GM12801 (cell line): ENCODE measurements at regions not wholly inside any gene's neighbourhood (a gene's known extent, or its start where the extent isn't known, plus 50 kb on each side); places are given as distances from the start of the nearest gene placed in this dataset.

Experiments
- TF ChIP-seq, protein P1 (sequence below): IDR thresholded peaks from one replicate; pipeline ENCODE4 v1.5.1; 2011; ENCODE audit warnings: control low read depth; ENCODE audit not compliant: insufficient read length; ENCODE audit errors: extremely low read depth

DNA sequence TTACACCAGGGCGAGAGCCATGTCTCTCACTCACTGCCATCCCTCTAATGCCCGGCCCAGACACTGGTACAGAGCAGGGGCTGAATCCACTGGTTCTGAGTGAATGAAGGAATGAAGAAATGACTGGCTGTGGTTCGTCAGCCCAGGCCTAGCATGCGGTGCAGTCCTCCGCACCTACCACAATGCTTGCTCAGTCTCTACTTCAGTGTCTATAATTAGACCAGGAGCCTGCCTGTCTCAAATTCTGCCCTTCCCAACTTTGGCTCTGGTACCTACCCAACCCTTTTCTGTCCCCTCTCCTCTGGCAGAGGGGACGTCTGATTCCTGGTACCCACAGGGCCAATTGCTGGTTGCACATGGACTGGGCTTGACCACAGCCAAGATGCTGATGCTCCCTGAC lies 118.2 kb upstream of the GRIK3 start:
- TF ChIP-seq, protein P1, sequence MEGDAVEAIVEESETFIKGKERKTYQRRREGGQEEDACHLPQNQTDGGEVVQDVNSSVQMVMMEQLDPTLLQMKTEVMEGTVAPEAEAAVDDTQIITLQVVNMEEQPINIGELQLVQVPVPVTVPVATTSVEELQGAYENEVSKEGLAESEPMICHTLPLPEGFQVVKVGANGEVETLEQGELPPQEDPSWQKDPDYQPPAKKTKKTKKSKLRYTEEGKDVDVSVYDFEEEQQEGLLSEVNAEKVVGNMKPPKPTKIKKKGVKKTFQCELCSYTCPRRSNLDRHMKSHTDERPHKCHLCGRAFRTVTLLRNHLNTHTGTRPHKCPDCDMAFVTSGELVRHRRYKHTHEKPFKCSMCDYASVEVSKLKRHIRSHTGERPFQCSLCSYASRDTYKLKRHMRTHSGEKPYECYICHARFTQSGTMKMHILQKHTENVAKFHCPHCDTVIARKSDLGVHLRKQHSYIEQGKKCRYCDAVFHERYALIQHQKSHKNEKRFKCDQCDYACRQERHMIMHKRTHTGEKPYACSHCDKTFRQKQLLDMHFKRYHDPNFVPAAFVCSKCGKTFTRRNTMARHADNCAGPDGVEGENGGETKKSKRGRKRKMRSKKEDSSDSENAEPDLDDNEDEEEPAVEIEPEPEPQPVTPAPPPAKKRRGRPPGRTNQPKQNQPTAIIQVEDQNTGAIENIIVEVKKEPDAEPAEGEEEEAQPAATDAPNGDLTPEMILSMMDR, result no peak

DNA sequence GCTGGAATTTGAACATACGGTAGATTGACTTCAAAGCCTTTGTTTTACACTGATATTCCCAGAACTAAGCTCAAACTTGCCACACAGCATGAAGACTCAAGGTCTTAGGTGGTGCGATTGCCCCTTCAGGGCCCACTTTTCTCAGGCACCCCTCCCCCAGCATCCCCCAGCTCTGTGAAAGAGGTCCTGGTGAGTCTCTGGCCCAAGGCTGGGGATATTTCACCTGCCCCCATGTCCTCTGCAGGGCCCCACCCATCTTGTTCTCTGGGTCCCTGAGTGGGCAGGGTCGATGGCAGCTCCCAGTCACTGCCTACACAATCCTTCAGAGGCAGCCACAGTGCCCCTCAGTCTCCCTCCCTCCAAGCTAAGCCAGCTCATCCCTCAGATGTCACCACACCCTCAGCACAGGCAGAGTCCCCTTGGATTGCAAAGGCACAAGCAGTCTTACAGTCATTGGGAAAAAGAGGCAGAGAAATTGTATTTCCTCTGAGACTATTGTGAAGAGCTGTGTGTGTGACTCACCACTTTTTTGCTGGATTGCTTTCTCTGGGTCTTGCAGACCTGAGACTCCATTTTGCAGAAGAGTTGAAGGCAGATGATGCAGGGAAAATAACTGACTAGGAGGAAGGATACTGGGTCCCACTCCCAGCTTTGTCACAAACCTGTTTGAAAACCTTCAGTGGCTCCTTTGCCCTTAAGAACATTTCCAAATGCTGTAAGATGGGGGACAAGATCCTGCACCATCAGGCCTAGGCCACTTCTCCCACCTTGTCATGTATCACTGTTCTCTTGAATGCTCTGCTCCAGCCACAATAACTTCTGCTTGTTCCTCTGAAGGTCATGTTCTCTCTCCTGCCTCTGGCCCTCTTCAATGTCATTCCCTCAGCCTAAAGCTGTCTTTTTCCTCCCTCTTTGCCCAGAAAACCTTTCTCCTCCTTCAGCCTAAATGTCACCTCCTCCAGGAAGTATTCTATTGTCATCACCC lies 119.1 kb upstream of the GRIK3 start:
- TF ChIP-seq, protein P1, result no peak

DNA sequence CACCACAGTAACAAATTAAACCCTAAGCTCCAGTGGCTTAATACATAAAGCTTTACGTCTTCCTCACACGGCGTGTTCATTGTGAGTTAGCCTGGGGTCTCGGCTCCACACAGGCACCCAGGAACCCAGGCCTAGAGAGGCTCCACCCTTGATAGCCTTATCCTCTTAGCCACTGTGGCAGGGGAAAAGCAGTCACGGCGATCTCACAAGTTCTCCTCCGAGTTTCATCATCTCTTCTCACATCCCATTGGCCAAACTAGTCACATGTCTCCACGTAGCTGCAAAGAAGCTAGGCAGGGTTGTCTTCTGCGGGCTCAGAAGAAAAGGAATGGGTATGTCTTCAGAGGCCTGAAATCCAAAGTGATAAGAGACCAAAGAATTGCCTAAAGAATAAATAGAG lies 122.3 kb upstream of the GRIK3 start:
- TF ChIP-seq, protein P1, result no peak

DNA sequence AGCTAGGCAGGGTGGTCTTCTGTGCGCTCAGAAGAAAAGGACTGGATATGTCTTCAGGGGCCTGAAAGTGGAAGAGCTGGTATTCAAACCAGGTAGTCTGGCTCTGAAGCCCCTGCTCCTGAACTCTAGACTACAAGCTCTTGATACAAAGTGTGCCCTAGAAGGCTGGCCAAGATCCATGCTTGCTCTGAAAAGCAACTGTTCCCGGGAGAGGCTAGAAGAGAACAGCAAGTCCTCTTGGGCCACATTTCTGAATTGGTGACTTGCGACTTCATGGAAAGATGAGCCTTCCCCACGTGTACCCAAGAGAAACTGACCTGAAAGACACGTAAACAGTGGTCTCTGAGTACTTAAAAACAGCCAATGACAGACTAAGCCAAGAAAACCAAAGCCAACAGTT lies 123.3 kb upstream of the GRIK3 start:
- TF ChIP-seq, protein P1, result no peak

DNA sequence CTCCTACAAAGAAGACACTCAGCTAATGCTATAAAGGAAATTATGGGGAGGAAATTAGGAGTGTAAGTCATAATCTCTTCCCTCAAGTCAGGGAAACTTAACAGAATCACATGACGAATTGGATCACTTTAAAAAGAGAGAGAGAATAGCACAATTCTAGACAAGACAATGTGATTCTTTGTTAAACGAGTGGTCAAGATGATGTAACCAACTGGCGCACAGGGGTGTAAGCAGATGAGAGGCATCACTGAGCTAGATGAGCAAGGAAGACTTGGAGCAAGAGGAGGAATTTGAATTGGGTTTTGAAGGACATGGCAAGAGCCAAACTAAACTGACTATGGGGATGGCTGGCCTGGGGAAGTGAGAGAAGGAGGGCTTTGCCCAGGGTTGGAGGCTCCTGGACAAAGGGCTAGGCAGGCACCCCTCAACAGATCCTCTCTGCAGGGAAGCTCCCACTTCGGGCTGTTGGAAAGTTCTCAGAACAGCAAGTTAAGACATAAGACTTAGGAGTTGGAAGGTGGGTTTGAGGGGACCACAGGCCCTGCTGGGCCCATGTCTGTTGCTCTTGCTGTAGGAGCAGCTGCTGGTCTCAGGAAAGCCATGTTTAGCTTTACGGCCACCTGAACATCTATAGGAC lies 123.9 kb upstream of the GRIK3 start:
- TF ChIP-seq, protein P1, result no peak

DNA sequence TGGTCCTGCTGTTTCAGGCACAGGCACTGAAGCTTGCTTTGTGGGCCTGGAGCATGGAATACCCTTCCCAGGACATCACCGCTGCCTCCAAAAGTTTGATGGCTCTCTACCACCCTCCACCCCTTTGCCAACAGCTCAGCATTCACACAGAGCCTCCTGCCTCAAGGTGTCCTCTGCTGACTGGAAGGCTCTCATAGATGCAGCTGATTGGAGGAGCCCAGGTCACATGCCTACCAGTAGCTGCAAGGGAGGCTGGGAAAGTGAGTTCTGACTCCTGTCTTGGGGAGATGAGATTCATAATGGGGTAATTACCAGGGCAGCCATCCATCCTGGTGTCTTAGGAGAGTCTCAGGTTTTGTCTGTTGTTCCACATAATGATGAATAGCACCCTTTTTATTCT lies 124.8 kb upstream of the GRIK3 start:
- TF ChIP-seq, protein P1, result no peak

DNA sequence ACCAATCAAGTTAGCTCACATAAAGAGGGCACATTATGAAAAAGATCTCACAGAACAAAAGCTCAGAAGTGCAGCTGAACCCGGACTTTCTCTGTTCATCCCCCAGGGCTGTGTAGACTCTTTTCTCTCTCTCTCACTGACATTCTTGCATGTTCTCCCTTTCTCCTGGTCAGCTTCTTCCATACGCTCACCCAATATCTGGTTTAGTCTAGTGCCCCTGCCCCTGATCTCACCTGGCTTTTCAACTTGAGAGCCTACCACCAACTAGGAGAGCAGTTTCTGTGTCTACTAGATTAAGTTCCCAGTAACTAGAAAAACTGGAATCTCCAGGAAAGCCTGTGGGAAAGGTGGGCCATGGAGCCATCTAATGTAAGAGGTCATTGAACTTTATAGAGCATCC lies 126.9 kb upstream of the GRIK3 start:
- TF ChIP-seq, protein P1, result no peak
